ENCODE measurements at regions not wholly inside any gene's neighbourhood (a gene's known extent, or its start where the extent isn't known, plus 50 kb on each side); places are given as distances from the start of the nearest gene placed in this dataset.

GRCh38 chr2:217530392-217531090, 472.3 kb downstream of the TNS1 start:
- no peak overlapping the region for H3K27ac ChIP-seq
- 84 to 85% methylated on average over 2 of the region's 2 CpGs for WGBS, 2 donors
- no peak for DNase-seq

GRCh38 chr2:217529271-217529670, 473.5 kb downstream of the TNS1 start:
- no peaks in the 10 kb centered on the region for H3K4me1 ChIP-seq
- no peaks in the 10 kb centered on the region for H3K9me3 ChIP-seq
- no peaks in the 10 kb centered on the region for H3K27me3 ChIP-seq
- no peaks in the 10 kb centered on the region for H3K36me3 ChIP-seq
- 85 to 90% methylated on average over 2 of the region's 2 CpGs for WGBS, 2 donors
- no peak overlapping the region for H3K4me3 ChIP-seq
- no peak overlapping the region for H3K27ac ChIP-seq
- DNase-seq (no peak), ATAC-seq (ENCODE audit: low FRiP score in 2 of 2) (no peak)
- TF ChIP-seq EP300 (IDR thresholded peaks at IDR 0.05): no peak
- TF ChIP-seq POLR2A (IDR thresholded peaks at IDR 0.05): no peak
- TF ChIP-seq POLR2AphosphoS5 (IDR thresholded peaks at IDR 0.05): no peak
- TF ChIP-seq CTCF (IDR thresholded peaks at IDR 0.05): no peak

More at GRCh38 chr2:217530392-217531090, 472.3 kb downstream of the TNS1 start:
- no peak overlapping the region for H3K4me3 ChIP-seq
- H3K4me1 ChIP-seq: no peaks in the 10 kb centered on the region
- no peak for ATAC-seq (ENCODE audit: low FRiP score in 2 of 2)
- no peaks in the 10 kb centered on the region for H3K36me3 ChIP-seq
- no peaks in the 10 kb centered on the region for H3K27me3 ChIP-seq
- TF ChIP-seq EP300 (IDR thresholded peaks at IDR 0.05): no peak
- TF ChIP-seq POLR2AphosphoS5 (IDR thresholded peaks at IDR 0.05): no peak
- no peak for TF ChIP-seq POLR2A (IDR thresholded peaks at IDR 0.05)
- TF ChIP-seq CTCF (IDR thresholded peaks at IDR 0.05): no peak
- no peaks in the 10 kb centered on the region for H3K9me3 ChIP-seq

GRCh38 chr2:217527590-217528202, 475.1 kb downstream of the TNS1 start:
- peak in 1 of 2 donors; percentile 70 for ATAC-seq (ENCODE audit: low FRiP score in 2 of 2)
- Histone ChIP-seq H3K36me3 (no peaks in the 10 kb centered on the region), H3K4me1 (no peaks in the 10 kb centered on the region), H3K27me3 (no peaks in the 10 kb centered on the region), H3K9me3 (no peaks in the 10 kb centered on the region), H3K4me3 (no peak overlapping the region), H3K27ac (no peak overlapping the region)
- WGBS, 2 donors: 97% methylated on average over 4 of the region's 4 CpGs
- TF ChIP-seq POLR2A (IDR thresholded peaks at IDR 0.05): no peak
- no peak for TF ChIP-seq POLR2AphosphoS5 (IDR thresholded peaks at IDR 0.05)
- no peak for TF ChIP-seq CTCF (IDR thresholded peaks at IDR 0.05)
- no peak for TF ChIP-seq EP300 (IDR thresholded peaks at IDR 0.05)
- no peak for DNase-seq

GRCh38 chr2:217525076-217525475, 477.7 kb downstream of the TNS1 start:
- Histone ChIP-seq H3K4me3 (no peak overlapping the region), H3K4me1 (no peaks in the 10 kb centered on the region), H3K27me3 (no peaks in the 10 kb centered on the region), H3K27ac (no peak overlapping the region), H3K36me3 (no peaks in the 10 kb centered on the region), H3K9me3 (no peaks in the 10 kb centered on the region)
- DNase-seq (no peak), ATAC-seq (ENCODE audit: low FRiP score in 2 of 2) (no peak)
- TF ChIP-seq POLR2AphosphoS5 (IDR thresholded peaks at IDR 0.05): no peak
- TF ChIP-seq POLR2A (IDR thresholded peaks at IDR 0.05): no peak
- 95% methylated on average over 5 of the region's 5 CpGs for WGBS, 2 donors

- DNase-seq (no peak), ATAC-seq (ENCODE audit: low FRiP score in 2 of 2) (peak in 1 of 2 donors; percentile 29)
- no peaks in the 10 kb centered on the region for H3K36me3 ChIP-seq
- 78 to 80% methylated on average over 7 of the region's 7 CpGs for WGBS, 2 donors
- no peaks in the 10 kb centered on the region for H3K27me3 ChIP-seq
- TF ChIP-seq POLR2A (IDR thresholded peaks at IDR 0.05) (no peak), POLR2AphosphoS5 (IDR thresholded peaks at IDR 0.05) (no peak), CTCF (IDR thresholded peaks at IDR 0.05) (no peak), EP300 (IDR thresholded peaks at IDR 0.05) (no peak)
- H3K9me3 ChIP-seq: no peaks in the 10 kb centered on the region
- H3K4me3 ChIP-seq: no peak overlapping the region
- no peaks in the 10 kb centered on the region for H3K4me1 ChIP-seq
- H3K27ac ChIP-seq: no peak overlapping the region
These were observed 479.5 kb downstream of the TNS1 start for GRCh38 chr2:217523286-217523685.
